Vagina (tissue), 2 donors: ENCODE measurements at regions not wholly inside any gene's neighbourhood (a gene's known extent, or its start where the extent isn't known, plus 50 kb on each side); places are given as distances from the start of the nearest gene placed in this dataset.

Source experiments
- POLR2A ChIP-seq, 2 donors: fragments of 450-650 bp; IDR thresholded peaks; one replicate each; pipeline ENCODE4 v1.6.1; 2017; ENCODE audit warnings: antibody characterized with exemption in 2 of 2, mild to moderate bottlenecking in 2 of 2, moderate library complexity in 2 of 2
- POLR2AphosphoS5 ChIP-seq, 2 donors: sonication (generic); formaldehyde crosslinking; IDR thresholded peaks; one replicate each; pipeline ENCODE4 v1.9.0; 2017; ENCODE audit warnings: antibody characterized with exemption in 2 of 2, mild to moderate bottlenecking in 2 of 2, low read depth in 1 of 2; ENCODE audit not compliant: insufficient read depth in 1 of 2

DNA sequence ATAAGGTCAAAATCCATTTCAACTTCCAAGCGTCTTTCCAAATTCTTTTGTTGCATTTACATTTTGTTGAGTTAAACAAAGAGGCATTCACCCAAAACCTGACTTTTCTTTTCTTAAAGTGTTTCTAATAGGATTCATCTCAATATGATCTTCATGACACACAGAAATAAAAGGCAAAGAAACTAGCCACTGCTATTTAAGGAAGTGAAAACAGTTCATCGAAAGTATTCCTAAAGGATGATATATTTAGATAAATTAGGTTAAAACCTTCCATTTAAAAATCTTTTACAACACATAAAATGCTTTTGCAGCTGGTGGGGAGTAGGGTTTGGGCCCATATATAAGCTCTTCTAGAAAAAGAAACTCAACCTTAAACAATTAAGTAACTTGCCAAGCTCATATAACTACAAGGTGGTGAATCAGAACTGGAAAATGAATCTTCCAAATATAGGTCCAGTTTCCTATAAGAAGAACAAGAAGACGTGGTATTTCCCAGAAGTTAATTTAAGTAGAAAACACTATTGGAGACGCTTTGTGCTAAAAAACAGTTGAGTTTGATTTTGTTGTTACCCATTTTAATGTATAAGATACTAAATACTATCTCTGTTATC lies 336.0 kb upstream of the HNRNPA3 start:
- TF ChIP-seq POLR2AphosphoS5 (IDR thresholded peaks at IDR 0.05; ENCODE audit: insufficient read depth in 1 of 2, low read depth in 1 of 2) (no peak), POLR2A (IDR thresholded peaks at IDR 0.05) (no peak)
